Glutamatergic neuron (in vitro differentiated cells): ENCODE measurements at regions not wholly inside any gene's neighbourhood (a gene's known extent, or its start where the extent isn't known, plus 50 kb on each side); places are given as distances from the start of the nearest gene placed in this dataset.

Experiments used
- DNase-seq: peaks from one replicate; pipeline ENCODE4 v3.0.0; 2022
- H3K27ac Mint-ChIP-seq: one replicate; pipeline ENCODE4 v1.8.0; 2020; ENCODE audit warnings: mild to moderate bottlenecking, mixed read lengths, inconsistent platforms; ENCODE audit not compliant: unreplicated experiment
- H3K27me3 Mint-ChIP-seq: one replicate; pipeline ENCODE4 v1.8.0; 2020; ENCODE audit warnings: mild to moderate bottlenecking, moderate library complexity, mixed read lengths, inconsistent platforms; ENCODE audit not compliant: unreplicated experiment
- H3K36me3 Mint-ChIP-seq: one replicate; pipeline ENCODE4 v1.8.0; 2020; ENCODE audit warnings: mild to moderate bottlenecking, mixed read lengths, inconsistent platforms; ENCODE audit not compliant: unreplicated experiment
- H3K4me1 Mint-ChIP-seq: one replicate; pipeline ENCODE4 v1.8.0; 2020; ENCODE audit warnings: mild to moderate bottlenecking, low read depth, mixed read lengths, inconsistent platforms; ENCODE audit not compliant: unreplicated experiment
- H3K4me3 Mint-ChIP-seq: one replicate; pipeline ENCODE4 v1.8.0; 2020; ENCODE audit warnings: mild to moderate bottlenecking, mixed read lengths, inconsistent platforms; ENCODE audit not compliant: unreplicated experiment
- H3K9me3 Mint-ChIP-seq: one replicate; pipeline ENCODE4 v1.8.0; 2020; ENCODE audit warnings: mild to moderate bottlenecking, moderate library complexity, mixed read lengths, inconsistent platforms; ENCODE audit not compliant: unreplicated experiment
- TF ChIP-seq, protein P1 (sequence below): fragments of 200-600 bp; sonication (generic); IDR thresholded peaks from one replicate; pipeline ENCODE4 v1.5.0; 2021; ENCODE audit not compliant: partially characterized antibody, unreplicated experiment

DNA sequence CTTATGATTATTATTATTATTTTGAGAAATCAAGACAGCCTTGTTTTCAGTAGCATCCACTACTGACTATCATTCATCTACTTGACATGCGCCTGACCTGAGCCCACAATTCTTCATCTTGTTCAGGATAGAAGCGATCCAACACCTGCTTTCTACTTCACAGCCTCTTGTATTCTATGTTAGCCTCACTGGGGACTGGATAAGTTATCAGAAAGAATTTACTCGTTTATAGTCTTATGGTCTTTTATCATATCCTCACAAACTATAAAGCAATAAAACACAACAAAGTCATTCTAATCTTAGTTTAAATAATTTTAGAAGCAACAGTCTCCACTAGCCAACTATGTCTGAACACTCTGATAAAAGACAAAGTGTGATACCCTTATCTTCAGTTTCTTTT, 436.0 kb upstream of the ARGLU1 start:
- TF ChIP-seq, protein P1, sequence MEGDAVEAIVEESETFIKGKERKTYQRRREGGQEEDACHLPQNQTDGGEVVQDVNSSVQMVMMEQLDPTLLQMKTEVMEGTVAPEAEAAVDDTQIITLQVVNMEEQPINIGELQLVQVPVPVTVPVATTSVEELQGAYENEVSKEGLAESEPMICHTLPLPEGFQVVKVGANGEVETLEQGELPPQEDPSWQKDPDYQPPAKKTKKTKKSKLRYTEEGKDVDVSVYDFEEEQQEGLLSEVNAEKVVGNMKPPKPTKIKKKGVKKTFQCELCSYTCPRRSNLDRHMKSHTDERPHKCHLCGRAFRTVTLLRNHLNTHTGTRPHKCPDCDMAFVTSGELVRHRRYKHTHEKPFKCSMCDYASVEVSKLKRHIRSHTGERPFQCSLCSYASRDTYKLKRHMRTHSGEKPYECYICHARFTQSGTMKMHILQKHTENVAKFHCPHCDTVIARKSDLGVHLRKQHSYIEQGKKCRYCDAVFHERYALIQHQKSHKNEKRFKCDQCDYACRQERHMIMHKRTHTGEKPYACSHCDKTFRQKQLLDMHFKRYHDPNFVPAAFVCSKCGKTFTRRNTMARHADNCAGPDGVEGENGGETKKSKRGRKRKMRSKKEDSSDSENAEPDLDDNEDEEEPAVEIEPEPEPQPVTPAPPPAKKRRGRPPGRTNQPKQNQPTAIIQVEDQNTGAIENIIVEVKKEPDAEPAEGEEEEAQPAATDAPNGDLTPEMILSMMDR, result no peak
- Mint-ChIP-seq H3K9me3 (no peaks in the 10 kb centered on the region), H3K4me1 (peaks cover 19% of the 10 kb centered on the region), H3K27ac (no peak overlapping the region), H3K27me3 (no peaks in the 10 kb centered on the region), H3K36me3 (no peaks in the 10 kb centered on the region), H3K4me3 (no peak overlapping the region)
- no peak for DNase-seq

DNA sequence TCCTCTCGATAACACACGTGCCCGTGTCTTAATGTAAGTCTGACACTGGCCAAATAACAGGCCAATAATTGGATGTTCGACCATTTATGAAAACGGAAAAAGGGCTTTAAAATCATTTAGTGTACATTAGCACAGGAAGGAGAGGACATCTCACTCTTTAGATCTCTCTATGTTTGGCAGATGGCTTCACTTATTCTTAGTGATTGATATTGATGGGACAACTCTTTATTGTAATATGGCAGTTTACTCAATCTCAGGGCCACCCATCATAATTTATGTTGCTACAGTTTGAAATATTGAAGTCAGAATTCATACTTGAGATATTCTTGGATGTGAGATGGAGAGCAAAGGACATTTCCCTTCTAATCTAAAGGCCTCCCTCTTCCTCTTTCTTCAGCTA, 430.7 kb upstream of the ARGLU1 start:
- H3K36me3 Mint-ChIP-seq, result no peaks in the 10 kb centered on the region
- H3K4me1 Mint-ChIP-seq, result no peaks in the 10 kb centered on the region
- no peak for DNase-seq
- H3K27me3 Mint-ChIP-seq, result no peaks in the 10 kb centered on the region
- no peak overlapping the region for H3K27ac Mint-ChIP-seq
- TF ChIP-seq, protein P1, result no peak
- H3K9me3 Mint-ChIP-seq, result no peaks in the 10 kb centered on the region
- H3K4me3 Mint-ChIP-seq, result no peak overlapping the region

DNA sequence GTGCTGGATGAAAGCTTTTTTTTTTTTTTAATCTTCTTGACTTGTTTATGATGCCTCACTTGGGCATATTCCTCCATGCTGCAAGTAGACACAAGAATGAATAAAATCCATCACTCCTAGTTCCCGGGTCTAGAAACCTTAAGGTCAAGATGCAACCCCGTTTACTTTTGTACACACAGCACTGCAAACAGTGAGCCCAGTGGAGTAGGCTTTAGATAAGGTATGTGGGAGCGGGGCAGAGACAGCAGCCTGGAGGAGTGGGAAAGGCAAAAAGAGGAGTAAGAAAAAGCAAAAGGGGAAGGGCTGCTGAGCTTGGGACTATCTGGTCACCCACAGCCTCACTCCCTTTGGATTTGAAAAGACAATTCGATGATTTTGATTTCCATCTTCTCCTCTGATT, 429.8 kb upstream of the ARGLU1 start:
- Mint-ChIP-seq H3K9me3 (no peaks in the 10 kb centered on the region), H3K4me3 (no peak overlapping the region), H3K4me1 (no peaks in the 10 kb centered on the region)

DNA sequence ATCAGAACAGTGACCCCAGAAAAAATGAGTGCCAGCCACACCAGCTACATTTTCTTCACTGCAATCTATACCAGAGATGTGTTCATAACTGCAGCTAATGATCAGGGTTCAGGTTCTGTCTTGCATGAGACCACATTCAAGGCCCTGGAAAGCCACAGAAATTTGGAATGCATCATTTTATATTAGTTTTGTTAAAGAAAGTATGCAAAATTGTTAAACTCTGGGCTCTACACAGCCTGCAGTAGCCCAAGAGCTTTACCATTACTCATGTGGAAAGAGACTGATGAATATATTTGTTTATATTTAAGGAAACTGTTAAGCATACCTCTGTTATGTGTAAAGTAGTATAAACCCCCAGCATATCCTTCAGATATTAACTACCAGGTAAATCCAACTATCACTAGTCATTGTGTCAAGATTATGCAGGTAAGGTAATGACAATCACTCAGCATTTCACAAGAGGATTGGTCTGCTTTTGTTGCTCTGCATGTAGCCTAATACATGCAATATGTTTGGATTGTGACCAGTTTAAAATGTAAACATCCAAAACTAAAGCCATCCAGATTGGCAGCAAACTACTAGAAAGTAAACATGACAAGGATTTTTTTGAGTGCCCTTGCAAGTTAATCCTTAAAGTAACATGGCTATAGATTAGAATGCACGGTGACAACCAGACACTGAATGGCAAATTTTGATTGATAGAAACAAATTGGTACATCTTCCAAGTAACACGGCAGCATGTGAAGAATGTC, 429.1 kb upstream of the ARGLU1 start:
- no peak overlapping the region for H3K27ac Mint-ChIP-seq
- H3K36me3 Mint-ChIP-seq, result no peaks in the 10 kb centered on the region
- no peaks in the 10 kb centered on the region for H3K4me1 Mint-ChIP-seq
- no peaks in the 10 kb centered on the region for H3K27me3 Mint-ChIP-seq
- no peak for DNase-seq
- no peak overlapping the region for H3K4me3 Mint-ChIP-seq
- TF ChIP-seq, protein P1, result no peak
- H3K9me3 Mint-ChIP-seq, result no peaks in the 10 kb centered on the region

More for the DNA sequence above, 429.8 kb upstream of the ARGLU1 start:
- Mint-ChIP-seq H3K27ac (no peak overlapping the region), H3K27me3 (no peaks in the 10 kb centered on the region), H3K36me3 (no peaks in the 10 kb centered on the region)
- TF ChIP-seq, protein P1, result no peak
- DNase-seq, result no peak

DNA sequence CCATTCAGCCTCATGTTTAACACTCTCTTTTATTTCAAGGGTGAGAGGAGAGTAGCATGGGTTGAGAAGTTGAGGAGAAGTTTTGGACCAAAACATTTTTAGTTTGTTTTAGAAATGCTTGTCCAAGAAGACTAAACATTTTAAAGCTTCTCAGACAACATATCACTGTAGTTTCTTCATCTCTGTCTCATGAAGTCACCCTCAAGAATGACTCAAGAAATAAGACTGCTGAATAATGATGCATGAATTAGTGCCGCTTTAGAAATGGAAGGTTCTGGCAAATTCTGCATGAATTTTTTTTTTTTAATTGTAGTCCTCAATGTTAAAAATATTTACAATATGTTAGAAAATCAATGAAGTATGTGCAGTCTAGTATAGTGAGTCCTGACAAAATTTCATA, 422.7 kb upstream of the ARGLU1 start:
- TF ChIP-seq, protein P1, result no peak
- Mint-ChIP-seq H3K36me3 (no peaks in the 10 kb centered on the region), H3K4me1 (peaks cover 23% of the 10 kb centered on the region), H3K9me3 (peaks cover 6% of the 10 kb centered on the region), H3K4me3 (no peak overlapping the region), H3K27ac (no peak overlapping the region), H3K27me3 (no peaks in the 10 kb centered on the region)
- no peak for DNase-seq
